SK-N-SH (cell line): ENCODE measurements at regions not wholly inside any gene's neighbourhood (a gene's known extent, or its start where the extent isn't known, plus 50 kb on each side); places are given as distances from the start of the nearest gene placed in this dataset.

ENCODE experiments used
- ELF1 ChIP-seq: IDR thresholded peaks from 2 replicates; pipeline ENCODE4 v1.4.0; 2012
- MEF2A ChIP-seq: IDR thresholded peaks from 2 replicates; pipeline ENCODE4 v1.4.0; 2012; ENCODE audit warnings: low read depth, borderline replicate concordance
- NFIC ChIP-seq: IDR thresholded peaks from 2 replicates; pipeline ENCODE4 v1.4.0; 2012; ENCODE audit warnings: borderline replicate concordance
- TAF1 ChIP-seq: IDR thresholded peaks from 2 replicates; pipeline ENCODE4 v1.6.1; 2012; ENCODE audit warnings: low read depth, mild to moderate bottlenecking, low read length, moderate library complexity, borderline replicate concordance
- TF ChIP-seq, protein P1 (sequence below): fragments of 200-600 bp; sonication (generic); IDR thresholded peaks from 2 replicates; pipeline ENCODE4 v1.6.1; 2017; ENCODE audit warnings: antibody characterized with exemption, mild to moderate bottlenecking, moderate library complexity

GRCh38 chr2:219908538-219908937 lies 281.1 kb downstream of the SLC4A3 start:
- TF ChIP-seq ELF1 (no peak), MEF2A (no peak), NFIC (no peak), TAF1 (no peak)
- TF ChIP-seq, protein P1, sequence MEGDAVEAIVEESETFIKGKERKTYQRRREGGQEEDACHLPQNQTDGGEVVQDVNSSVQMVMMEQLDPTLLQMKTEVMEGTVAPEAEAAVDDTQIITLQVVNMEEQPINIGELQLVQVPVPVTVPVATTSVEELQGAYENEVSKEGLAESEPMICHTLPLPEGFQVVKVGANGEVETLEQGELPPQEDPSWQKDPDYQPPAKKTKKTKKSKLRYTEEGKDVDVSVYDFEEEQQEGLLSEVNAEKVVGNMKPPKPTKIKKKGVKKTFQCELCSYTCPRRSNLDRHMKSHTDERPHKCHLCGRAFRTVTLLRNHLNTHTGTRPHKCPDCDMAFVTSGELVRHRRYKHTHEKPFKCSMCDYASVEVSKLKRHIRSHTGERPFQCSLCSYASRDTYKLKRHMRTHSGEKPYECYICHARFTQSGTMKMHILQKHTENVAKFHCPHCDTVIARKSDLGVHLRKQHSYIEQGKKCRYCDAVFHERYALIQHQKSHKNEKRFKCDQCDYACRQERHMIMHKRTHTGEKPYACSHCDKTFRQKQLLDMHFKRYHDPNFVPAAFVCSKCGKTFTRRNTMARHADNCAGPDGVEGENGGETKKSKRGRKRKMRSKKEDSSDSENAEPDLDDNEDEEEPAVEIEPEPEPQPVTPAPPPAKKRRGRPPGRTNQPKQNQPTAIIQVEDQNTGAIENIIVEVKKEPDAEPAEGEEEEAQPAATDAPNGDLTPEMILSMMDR = no peak
